ENCODE measurements at regions not wholly inside any gene's neighbourhood (a gene's known extent, or its start where the extent isn't known, plus 50 kb on each side); places are given as distances from the start of the nearest gene placed in this dataset.

GRCh38 chr21:24372506-24372905, 1234.8 kb downstream of the MRPL39 start (continued):
- TF ChIP-seq REST (IDR thresholded peaks at IDR 0.05; ENCODE audit: unreplicated experiment), result no peak
- no peak for TF ChIP-seq CREB1 (CRISPR knock-in tag; IDR thresholded peaks at IDR 0.05; ENCODE audit: low read depth)

DNA sequence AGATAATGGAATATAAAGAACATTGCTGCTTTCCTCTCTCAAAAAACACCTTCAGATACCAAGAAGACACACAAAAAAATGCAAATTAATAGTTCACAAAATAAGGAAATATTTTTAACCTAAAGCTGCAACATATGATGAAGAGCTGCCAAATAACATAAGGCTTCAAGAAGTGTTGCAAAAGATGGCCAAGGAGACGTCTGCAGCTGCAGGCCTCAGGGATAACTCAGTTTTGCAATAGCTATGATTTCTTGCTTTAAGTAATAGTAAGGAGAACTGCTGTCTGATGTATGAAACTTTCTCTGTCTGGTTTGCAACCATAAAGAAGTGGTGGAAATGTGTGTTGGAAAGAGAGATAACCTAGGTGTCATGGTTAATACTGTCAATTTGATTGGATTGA, 1237.5 kb downstream of the MRPL39 start:
- no peak overlapping the region for H3K27ac ChIP-seq (ENCODE audit: low read depth)
- no peaks in the 10 kb centered on the region for H3F3A ChIP-seq (replicated peaks; ENCODE audit: low read depth)
- Mint-ChIP-seq H3K4me3 (no peak overlapping the region), H3K4me1 (no peaks in the 10 kb centered on the region), H3K27ac (no peak overlapping the region), H3K9me3 (peaks cover 73% of the 10 kb centered on the region), H3K36me3 (ENCODE audit: low read depth) (peaks cover 5% of the 10 kb centered on the region; the same call in 1 of the 3 replicates), H3K27me3 (ENCODE audit: insufficient read depth, low read depth, poor library complexity) (no peaks in the 10 kb centered on the region)
- no peaks in the 10 kb centered on the region for H3K27me3 ChIP-seq (ENCODE audit: insufficient read depth)
- no peaks in the 10 kb centered on the region for H4K20me1 ChIP-seq (replicated peaks; ENCODE audit: insufficient read depth)
- no peak overlapping the region for H3K4me3 ChIP-seq
- H3K79me2 ChIP-seq (replicated peaks; ENCODE audit: insufficient read depth), result no peaks in the 10 kb centered on the region
- no peaks in the 10 kb centered on the region for H3K36me3 ChIP-seq (ENCODE audit: insufficient read depth)
- H3K4me1 ChIP-seq (ENCODE audit: insufficient read depth), result no peaks in the 10 kb centered on the region
- no peak overlapping the region for H3K4me2 ChIP-seq
- no peaks in the 10 kb centered on the region for H3K9me2 ChIP-seq (ENCODE audit: insufficient read depth)
- H2AFZ ChIP-seq, result no peak overlapping the region
- no peak for ATAC-seq
- DNase-seq (ENCODE audit: low spot score), result no peak
- no peak for TF ChIP-seq REST (IDR thresholded peaks at IDR 0.05; ENCODE audit: unreplicated experiment)
- no peak for TF ChIP-seq EZH2 (IDR thresholded peaks at IDR 0.05; ENCODE audit: low read depth, unreplicated experiment)
- no peak for TF ChIP-seq STAT1 (IDR thresholded peaks at IDR 0.05; ENCODE audit: unreplicated experiment)
- TF ChIP-seq JUNB (IDR thresholded peaks at IDR 0.05; ENCODE audit: unreplicated experiment), result no peak
- TF ChIP-seq EZH2phosphoT487 (IDR thresholded peaks at IDR 0.05; ENCODE audit: unreplicated experiment), result no peak
- TF ChIP-seq ZNF331 (CRISPR knock-in tag; IDR thresholded peaks at IDR 0.05; ENCODE audit: low read depth), result no peak
- TF ChIP-seq ZNF462 (CRISPR knock-in tag; IDR thresholded peaks at IDR 0.05), result no peak
- TF ChIP-seq ETS1 (IDR thresholded peaks at IDR 0.05), result no peak
- no peak for TF ChIP-seq ZNF114 (CRISPR knock-in tag; IDR thresholded peaks at IDR 0.05)
- TF ChIP-seq CREB1 (CRISPR knock-in tag; IDR thresholded peaks at IDR 0.05; ENCODE audit: low read depth), result no peak
- TF ChIP-seq NANOG (IDR thresholded peaks at IDR 0.05; ENCODE audit: borderline replicate concordance), result no peak
- TF ChIP-seq POLR2AphosphoS5 (IDR thresholded peaks at IDR 0.05; ENCODE audit: low read depth), result no peak

Data from GM23338 (cell line).